PC-9 (cell line): ENCODE measurements at regions not wholly inside any gene's neighbourhood (a gene's known extent, or its start where the extent isn't known, plus 50 kb on each side); places are given as distances from the start of the nearest gene placed in this dataset.

Source experiments
- BruUV-seq: library from RNA; stranded (reverse); fragments of 400-500 nt; replicated peaks from 2 replicates; lab custom pipeline; 2021; lab: Mats Ljungman, UMichigan
- CTCF ChIA-PET: fragments of 300-600 bp; sonication (Branson Sonifier 250); formaldehyde crosslinking; loops from one replicate; lab custom pipeline; 2022; ENCODE audit warnings: antibody characterized with exemption; lab: Charles Lee
- POLR2A ChIA-PET: fragments of 300-600 bp; sonication (Branson Sonifier 250); formaldehyde crosslinking; loops from one replicate; lab custom pipeline; 2022; ENCODE audit warnings: antibody characterized with exemption; ENCODE audit not compliant: unreplicated experiment; lab: Charles Lee
- DNase-seq, 2 experiments: peaks; one replicate each; pipeline versions ENCODE4 v3.0.0 to v3.0.0-alpha.2; 2015 to 2022; ENCODE audit warnings: mixed read lengths in 1 of 2
- H2AFZ ChIP-seq: fragments of 200-600 bp; sonication (generic); 2 replicates; pipeline ENCODE4 v1.8.1; 2017; ENCODE audit warnings: antibody characterized with exemption
- H3F3A ChIP-seq: fragments of 200-600 bp; sonication (generic); 2 replicates; pipeline ENCODE4 v1.8.1; 2017; ENCODE audit warnings: antibody characterized with exemption, mild to moderate bottlenecking, low read depth; ENCODE audit not compliant: insufficient read depth
- H3K27ac ChIP-seq: fragments of 200-600 bp; sonication (generic); 2 replicates; pipeline ENCODE4 v1.6.1; 2016; ENCODE audit warnings: mixed run types
- H3K27me3 ChIP-seq: fragments of 200-600 bp; sonication (generic); 2 replicates; pipeline ENCODE4 v1.6.1; 2016; ENCODE audit warnings: low read depth, mixed run types; ENCODE audit not compliant: insufficient read depth
- H3K36me3 ChIP-seq: fragments of 200-600 bp; sonication (generic); 2 replicates; pipeline ENCODE4 v1.6.1; 2016; ENCODE audit warnings: low read depth, mixed run types
- H3K4me1 ChIP-seq: fragments of 200-600 bp; sonication (generic); replicated peaks from 2 replicates; pipeline ENCODE4 v1.6.1; 2016; ENCODE audit warnings: mixed run types; ENCODE audit not compliant: insufficient read depth
- H3K4me2 ChIP-seq: fragments of 200-600 bp; sonication (generic); 2 replicates; pipeline ENCODE4 v1.6.1; 2017; ENCODE audit warnings: mixed run types
- H3K4me3 ChIP-seq: fragments of 200-600 bp; sonication (generic); 2 replicates; pipeline ENCODE4 v1.6.1; 2016; ENCODE audit warnings: mixed run types
- H3K79me2 ChIP-seq: fragments of 200-600 bp; sonication (generic); 2 replicates; pipeline ENCODE4 v1.6.1; 2017; ENCODE audit warnings: low read depth, mixed run types
- H3K9me2 ChIP-seq: fragments of 200-600 bp; sonication (generic); 2 replicates; pipeline ENCODE4 v1.8.1; 2017; ENCODE audit warnings: mild to moderate bottlenecking; ENCODE audit not compliant: insufficient read depth
- H3K9me3 ChIP-seq: fragments of 200-600 bp; sonication (generic); 2 replicates; pipeline ENCODE4 v1.8.1; 2016; ENCODE audit warnings: low read depth; ENCODE audit not compliant: insufficient read depth
- H4K20me1 ChIP-seq: fragments of 200-600 bp; sonication (generic); 2 replicates; pipeline ENCODE4 v1.8.1; 2017; ENCODE audit not compliant: insufficient read depth
- EZH2 ChIP-seq: fragments of 200-600 bp; sonication (generic); IDR thresholded peaks from 2 replicates; pipeline ENCODE4 v1.8.0; 2017; ENCODE audit warnings: antibody characterized with exemption, low read depth
- intact Hi-C: fragments of 100-400 bp; cut with micrococcal nuclease; formaldehyde crosslinking; loops from one replicate; pipeline ENCODE4 v1.10.0; 2022; ENCODE audit not compliant: unreplicated experiment
- TF ChIP-seq, protein P1 (sequence below): fragments of 200-600 bp; sonication (generic); conservative IDR thresholded peaks from 2 replicates; pipeline ENCODE4 v1.6.1; 2017; ENCODE audit warnings: mixed run types, antibody characterized with exemption, mild to moderate bottlenecking, moderate library complexity

- Histone ChIP-seq H3K4me1 (no peaks in the 10 kb centered on the region), H3K36me3 (no peaks in the 10 kb centered on the region), H3K9me3 (no peaks in the 10 kb centered on the region), H3K4me3 (no peak overlapping the region), H3K9me2 (no peaks in the 10 kb centered on the region), H2AFZ (no peak overlapping the region), H3K79me2 (no peaks in the 10 kb centered on the region), H4K20me1 (no peaks in the 10 kb centered on the region), H3K27ac (no peak overlapping the region), H3K27me3 (no peaks in the 10 kb centered on the region), H3F3A (no peaks in the 10 kb centered on the region), H3K4me2 (no peak overlapping the region)
- DNase-seq = no peak
- intact Hi-C loops = no loop called here
- ChIA-PET CTCF (no interaction called here), POLR2A (no interaction called here)
- no TSS peak for BruUV-seq
- no peak for TF ChIP-seq EZH2
These were observed 297.2 kb upstream of the SLC14A2 start for GRCh38 chr18:45317948-45318640.

GRCh38 chr18:45320724-45321123, 294.6 kb upstream of the SLC14A2 start:
- no peaks in the 10 kb centered on the region for H3K79me2 ChIP-seq
- no peaks in the 10 kb centered on the region for H3K27me3 ChIP-seq
- ChIA-PET POLR2A (no interaction called here), CTCF (no interaction called here)
- 0 out of 2 replicates have a peak overlapping the region, but pooled peaks have one; percentile 42 for H2AFZ ChIP-seq
- H3K9me2 ChIP-seq = no peaks in the 10 kb centered on the region
- H3K27ac ChIP-seq = no peak overlapping the region
- no peak overlapping the region for H3K4me2 ChIP-seq
- H4K20me1 ChIP-seq = no peaks in the 10 kb centered on the region
- no peak for TF ChIP-seq EZH2
- TF ChIP-seq, protein P1, sequence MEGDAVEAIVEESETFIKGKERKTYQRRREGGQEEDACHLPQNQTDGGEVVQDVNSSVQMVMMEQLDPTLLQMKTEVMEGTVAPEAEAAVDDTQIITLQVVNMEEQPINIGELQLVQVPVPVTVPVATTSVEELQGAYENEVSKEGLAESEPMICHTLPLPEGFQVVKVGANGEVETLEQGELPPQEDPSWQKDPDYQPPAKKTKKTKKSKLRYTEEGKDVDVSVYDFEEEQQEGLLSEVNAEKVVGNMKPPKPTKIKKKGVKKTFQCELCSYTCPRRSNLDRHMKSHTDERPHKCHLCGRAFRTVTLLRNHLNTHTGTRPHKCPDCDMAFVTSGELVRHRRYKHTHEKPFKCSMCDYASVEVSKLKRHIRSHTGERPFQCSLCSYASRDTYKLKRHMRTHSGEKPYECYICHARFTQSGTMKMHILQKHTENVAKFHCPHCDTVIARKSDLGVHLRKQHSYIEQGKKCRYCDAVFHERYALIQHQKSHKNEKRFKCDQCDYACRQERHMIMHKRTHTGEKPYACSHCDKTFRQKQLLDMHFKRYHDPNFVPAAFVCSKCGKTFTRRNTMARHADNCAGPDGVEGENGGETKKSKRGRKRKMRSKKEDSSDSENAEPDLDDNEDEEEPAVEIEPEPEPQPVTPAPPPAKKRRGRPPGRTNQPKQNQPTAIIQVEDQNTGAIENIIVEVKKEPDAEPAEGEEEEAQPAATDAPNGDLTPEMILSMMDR = no peak
- peaks cover 19% of the 10 kb centered on the region for H3K4me1 ChIP-seq
- no peak for DNase-seq
- H3K4me3 ChIP-seq = no peak overlapping the region
- H3K36me3 ChIP-seq = no peaks in the 10 kb centered on the region
- intact Hi-C loops = no loop called here
- H3F3A ChIP-seq = no peaks in the 10 kb centered on the region; the same call in 1 of the 2 replicates
- no TSS peak for BruUV-seq
- H3K9me3 ChIP-seq = no peaks in the 10 kb centered on the region

DNA sequence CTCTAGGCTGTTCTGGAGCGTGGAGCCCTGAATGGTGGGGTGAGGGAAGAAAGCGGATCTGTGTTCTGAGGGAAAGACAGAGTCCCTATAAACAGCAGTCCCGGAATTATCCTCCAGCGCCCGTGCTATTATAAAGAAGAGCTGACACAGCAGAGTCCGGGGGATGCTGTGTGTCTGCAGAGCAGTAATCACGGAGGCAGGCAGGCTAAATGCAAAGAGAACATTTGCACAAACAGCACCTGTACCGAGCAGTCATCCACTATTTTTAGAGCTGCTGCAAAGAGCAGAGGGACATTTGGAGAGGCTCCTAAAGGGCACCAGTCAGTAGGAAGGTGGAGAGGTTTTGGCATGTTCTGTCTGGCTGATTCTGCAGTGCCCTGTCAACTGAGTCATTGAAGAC, 293.8 kb upstream of the SLC14A2 start:
- no peak overlapping the region for H2AFZ ChIP-seq
- BruUV-seq = no TSS peak

More for the DNA sequence above, 293.8 kb upstream of the SLC14A2 start:
- H3F3A ChIP-seq = no peaks in the 10 kb centered on the region; the same call in 1 of the 2 replicates
- no peak for TF ChIP-seq EZH2
- TF ChIP-seq, protein P1 = no peak
- H3K9me2 ChIP-seq = no peaks in the 10 kb centered on the region
- no peak overlapping the region for H3K4me3 ChIP-seq
- no peaks in the 10 kb centered on the region for H3K27me3 ChIP-seq
- H3K36me3 ChIP-seq = no peaks in the 10 kb centered on the region
- intact Hi-C loops = no loop called here
- no peaks in the 10 kb centered on the region for H3K79me2 ChIP-seq
- ChIA-PET POLR2A (no interaction called here), CTCF (no interaction called here)
- no peak for DNase-seq
- H3K4me1 ChIP-seq = peaks cover 25% of the 10 kb centered on the region
- no peaks in the 10 kb centered on the region for H3K9me3 ChIP-seq
- no peak overlapping the region for H3K4me2 ChIP-seq
- H4K20me1 ChIP-seq = no peaks in the 10 kb centered on the region
- no peak overlapping the region for H3K27ac ChIP-seq
